ENCODE measurements at regions not wholly inside any gene's neighbourhood (a gene's known extent, or its start where the extent isn't known, plus 50 kb on each side); places are given as distances from the start of the nearest gene placed in this dataset.
A peak's percentile ranks its signal among the peaks of the same experiment; 100 is the strongest.

GRCh38 chr2:47269316-47270232 lies 93.3 kb upstream of the CALM2 start:
- 64% methylated on average over 5 of the region's 5 CpGs for WGBS
- DNase-seq (ENCODE audit: low spot score): no peak

GRCh38 chr2:47267711-47268086 lies 91.4 kb upstream of the CALM2 start:
- 87% methylated on average over 5 of the region's 5 CpGs for WGBS

More at GRCh38 chr2:47269316-47270232, 93.3 kb upstream of the CALM2 start:
- TF ChIP-seq HNF4G (IDR thresholded peaks at IDR 0.05) (peak; percentile 18), RAD21 (IDR thresholded peaks at IDR 0.05) (peak in 1 of 2 donors; percentile 2), REST (IDR thresholded peaks at IDR 0.05) (no peak), HNF4A (conservative IDR thresholded peaks at IDR 0.05) (peak; percentile 10 to 55)
- no peak overlapping the region for H3K9ac ChIP-seq (ENCODE audit: low read depth in 1 of 2, low read length in 2 of 2)
- no peaks in the 10 kb centered on the region for H3K27me3 ChIP-seq (ENCODE audit: control insufficient read depth in 4 of 4, insufficient read depth in 4 of 4, low read length in 3 of 4)
- no peaks in the 10 kb centered on the region for H3K36me3 ChIP-seq (ENCODE audit: control insufficient read depth in 4 of 4, insufficient read depth in 3 of 4, low read depth in 1 of 4, low read length in 3 of 4)
- H3K4me1 ChIP-seq (ENCODE audit: control insufficient read depth in 4 of 4, insufficient read depth in 4 of 4, low read length in 3 of 4): peaks cover 13 to 25% (median 18%) of the 10 kb centered on the region in 4 donors
- H3K27ac ChIP-seq (ENCODE audit: low read depth in 1 of 2, low read length in 2 of 2): no peak overlapping the region
- no peaks in the 10 kb centered on the region for H3K9me3 ChIP-seq (ENCODE audit: control insufficient read depth in 4 of 4, low read length in 3 of 4)
- H3K4me3 ChIP-seq (ENCODE audit: low read depth in 1 of 3, low read length in 3 of 3): no peak overlapping the region

More at GRCh38 chr2:47267711-47268086, 91.4 kb upstream of the CALM2 start:
- H3K4me1 ChIP-seq (ENCODE audit: control insufficient read depth in 4 of 4, insufficient read depth in 4 of 4, low read length in 3 of 4): peaks cover 10 to 23% (median 17%) of the 10 kb centered on the region in 4 donors
- H3K9me3 ChIP-seq (ENCODE audit: control insufficient read depth in 4 of 4, low read length in 3 of 4): no peaks in the 10 kb centered on the region
- H3K36me3 ChIP-seq (ENCODE audit: control insufficient read depth in 4 of 4, insufficient read depth in 3 of 4, low read depth in 1 of 4, low read length in 3 of 4): no peaks in the 10 kb centered on the region
- no peak overlapping the region for H3K27ac ChIP-seq (ENCODE audit: low read depth in 1 of 2, low read length in 2 of 2)
- DNase-seq (ENCODE audit: low spot score): no peak
- no peak overlapping the region for H3K9ac ChIP-seq (ENCODE audit: low read depth in 1 of 2, low read length in 2 of 2)
- TF ChIP-seq FOXA1 (IDR thresholded peaks at IDR 0.05): no peak
- TF ChIP-seq ATF3 (IDR thresholded peaks at IDR 0.05): no peak
- TF ChIP-seq ZBTB33 (IDR thresholded peaks at IDR 0.05): no peak
- TF ChIP-seq HNF4A (conservative IDR thresholded peaks at IDR 0.05): no peak
- no peak for TF ChIP-seq YY1 (IDR thresholded peaks at IDR 0.05)
- no peak for TF ChIP-seq REST (IDR thresholded peaks at IDR 0.05)
- no peak for TF ChIP-seq MAX (IDR thresholded peaks at IDR 0.05)
- no peak for TF ChIP-seq RXRA (IDR thresholded peaks at IDR 0.05)
- TF ChIP-seq SP1 (IDR thresholded peaks at IDR 0.05): no peak
- no peak for TF ChIP-seq CTCF (IDR thresholded peaks at IDR 0.05; ENCODE audit: low read depth, low read length, missing input control)
- no peak for TF ChIP-seq GABPA (IDR thresholded peaks at IDR 0.05 in 1 of 2, conservative IDR thresholded peaks at IDR 0.05 in 1 of 2)
- no peak for TF ChIP-seq TAF1 (conservative IDR thresholded peaks at IDR 0.05)
- no peak for TF ChIP-seq RAD21 (IDR thresholded peaks at IDR 0.05)
- no peak overlapping the region for H3K4me3 ChIP-seq (ENCODE audit: low read depth in 1 of 3, low read length in 3 of 3)
- H3K27me3 ChIP-seq (ENCODE audit: control insufficient read depth in 4 of 4, insufficient read depth in 4 of 4, low read length in 3 of 4): no peaks in the 10 kb centered on the region
